ENCODE measurements at regions not wholly inside any gene's neighbourhood (a gene's known extent, or its start where the extent isn't known, plus 50 kb on each side); places are given as distances from the start of the nearest gene placed in this dataset.

DNA sequence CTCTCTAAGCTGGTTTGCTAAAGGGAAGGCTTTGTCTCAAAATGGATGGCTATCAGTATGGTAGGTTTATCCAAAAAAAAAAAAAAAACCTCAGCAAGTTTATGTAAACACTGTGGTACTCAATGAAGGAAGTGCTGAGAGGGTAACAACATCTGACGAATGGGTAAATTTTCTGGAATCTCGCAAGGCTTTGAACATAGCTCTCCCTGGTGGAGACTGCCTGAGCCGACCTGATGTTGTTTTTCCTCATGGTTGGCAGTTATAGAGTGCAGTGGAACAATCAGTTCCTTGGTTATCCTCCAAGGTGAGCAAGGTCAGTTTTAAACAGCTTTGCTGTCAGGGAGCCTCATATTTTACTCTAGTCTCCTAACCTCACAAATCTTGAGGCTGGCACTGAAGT is 94.6 kb downstream of the ZPLD1 start:
- peak; percentile 26 for DNase-seq (ENCODE audit: low read depth)
- no peak overlapping the region for H3K4me3 ChIP-seq (ENCODE audit: low read depth, low read length)
- peak; percentile 48 for TF ChIP-seq CTCF (IDR thresholded peaks at IDR 0.05; ENCODE audit: insufficient read depth, low read length)

GRCh38 chr3:102530415-102531181 is 95.8 kb downstream of the ZPLD1 start:
- no peak for DNase-seq (ENCODE audit: low read depth)
- H3K4me3 ChIP-seq (ENCODE audit: low read depth, low read length): no peak overlapping the region
- no peak for TF ChIP-seq CTCF (IDR thresholded peaks at IDR 0.05; ENCODE audit: insufficient read depth, low read length)

- no peak overlapping the region for H3K4me3 ChIP-seq (ENCODE audit: low read depth, low read length)
- no peak for TF ChIP-seq CTCF (IDR thresholded peaks at IDR 0.05; ENCODE audit: insufficient read depth, low read length)
- DNase-seq (ENCODE audit: low read depth): no peak
Measured at GRCh38 chr3:102531686-102532085, 96.9 kb downstream of the ZPLD1 start.

DNA sequence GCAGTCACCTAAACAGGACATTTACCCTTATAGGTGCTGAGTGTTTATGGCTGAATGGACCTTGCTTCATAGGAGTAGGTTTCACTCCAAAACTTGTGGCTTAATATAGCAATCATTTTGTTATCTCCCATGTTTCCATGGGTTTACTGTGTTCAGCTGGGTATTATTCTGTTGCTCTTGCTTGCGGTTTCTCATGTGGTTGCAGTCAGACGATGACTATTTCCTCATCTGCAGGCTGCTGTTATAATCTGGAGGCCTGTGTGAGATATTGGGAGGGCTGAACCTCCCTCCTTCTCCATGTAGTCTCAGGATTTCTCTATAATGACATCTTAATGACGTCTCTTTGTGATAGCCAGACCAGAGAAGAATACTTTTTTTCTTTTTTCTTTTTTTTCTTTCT is 98.1 kb downstream of the ZPLD1 start:
- DNase-seq (ENCODE audit: low read depth): peak; percentile 28
- no peak overlapping the region for H3K4me3 ChIP-seq (ENCODE audit: low read depth, low read length)
- no peak for TF ChIP-seq CTCF (IDR thresholded peaks at IDR 0.05; ENCODE audit: insufficient read depth, low read length)

GRCh38 chr3:102533784-102534183 is 99.0 kb downstream of the ZPLD1 start:
- H3K4me3 ChIP-seq (ENCODE audit: low read depth, low read length): no peak overlapping the region
- DNase-seq (ENCODE audit: low read depth): no peak
- no peak for TF ChIP-seq CTCF (IDR thresholded peaks at IDR 0.05; ENCODE audit: insufficient read depth, low read length)

DNA sequence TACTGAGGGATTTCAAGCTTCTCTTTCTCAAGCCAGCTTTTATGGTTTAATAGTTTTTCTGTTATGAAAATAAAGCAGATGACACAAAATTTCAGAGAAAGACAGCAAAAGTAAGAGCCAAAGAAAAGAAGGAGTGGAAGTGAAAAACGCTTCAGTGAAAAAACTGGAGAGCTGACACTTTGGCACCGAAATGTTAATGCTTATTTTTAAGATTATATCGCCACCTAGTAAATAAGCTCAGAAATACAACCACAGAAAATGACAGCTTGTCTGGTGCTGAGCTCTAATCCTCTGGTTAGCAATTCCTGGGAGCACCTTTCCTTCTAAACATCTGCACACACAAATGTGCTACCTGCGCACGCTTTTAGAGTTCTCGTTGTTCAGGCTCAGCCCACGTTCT is 101.6 kb downstream of the ZPLD1 start:
- no peak overlapping the region for H3K4me3 ChIP-seq (ENCODE audit: low read depth, low read length)
- DNase-seq (ENCODE audit: low read depth): peak; percentile 57
- peak; percentile 43 for TF ChIP-seq CTCF (IDR thresholded peaks at IDR 0.05; ENCODE audit: insufficient read depth, low read length)

DNA sequence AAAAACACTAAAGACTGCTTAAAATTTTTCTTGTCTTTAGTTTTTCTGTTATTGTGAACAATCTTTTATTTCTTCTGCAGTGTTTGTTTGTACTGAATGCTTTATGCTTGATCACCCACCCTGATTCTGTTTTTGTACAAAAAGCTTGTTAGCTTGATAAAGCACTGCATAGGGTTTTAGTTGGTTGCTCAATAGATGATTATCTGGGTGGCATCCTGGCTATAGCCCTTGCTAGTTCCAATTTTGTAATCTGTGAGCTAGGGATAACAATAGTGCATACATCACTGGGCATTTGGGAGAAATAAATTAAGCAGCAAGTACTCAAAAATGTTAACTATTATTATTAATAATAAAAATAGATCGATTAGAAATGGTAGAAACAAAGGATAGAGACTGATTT is 102.3 kb downstream of the ZPLD1 start:
- TF ChIP-seq CTCF (IDR thresholded peaks at IDR 0.05; ENCODE audit: insufficient read depth, low read length): no peak
- H3K4me3 ChIP-seq (ENCODE audit: low read depth, low read length): no peak overlapping the region
- no peak for DNase-seq (ENCODE audit: low read depth)

All from fibroblast of the aortic adventitia (primary cell).